H1 (cell line): ENCODE measurements at regions not wholly inside any gene's neighbourhood (a gene's known extent, or its start where the extent isn't known, plus 50 kb on each side); places are given as distances from the start of the nearest gene placed in this dataset.

Experiments used
- CTCF ChIA-PET: fragments of 300-600 bp; sonication (Branson Sonifier 250); formaldehyde crosslinking; loops from one replicate; lab custom pipeline; 2021; ENCODE audit not compliant: partially characterized antibody; lab: Charles Lee
- POLR2A ChIA-PET: fragments of 300-600 bp; sonication (Branson Sonifier 250); formaldehyde crosslinking; loops from one replicate; lab custom pipeline; 2021; ENCODE audit warnings: inconsistent platforms; ENCODE audit not compliant: partially characterized antibody; lab: Charles Lee
- DNase-seq, 2 experiments: peaks; one replicate each; pipeline versions ENCODE4 v3.0.0 to v3.0.0-alpha.2; 2010 to 2022; ENCODE audit warnings: low spot score in 2 of 2, low read depth in 1 of 2, mixed read lengths in 1 of 2
- FAIRE-seq: peaks from 2 replicates; lab custom pipeline; 2011; peaks lifted over from hg19 to GRCh38; lab: Jason Lieb, UNC
- H2AFZ ChIP-seq: 2 replicates; pipeline ENCODE4 v1.8.1; 2012; ENCODE audit warnings: low read length, inconsistent platforms
- H2AK5ac ChIP-seq: 2 replicates; pipeline ENCODE4 v1.6.1; 2013; ENCODE audit warnings: low read depth, low read length
- H2BK120ac ChIP-seq: replicated peaks from 2 replicates; pipeline ENCODE3; 2013; ENCODE audit warnings: low read depth, low read length, inconsistent platforms
- H2BK12ac ChIP-seq: 2 replicates; pipeline ENCODE4 v1.6.1; 2013; ENCODE audit warnings: low read depth, low read length
- H2BK15ac ChIP-seq: 2 replicates; pipeline ENCODE4 v1.6.1; 2013; ENCODE audit warnings: low read length
- H2BK20ac ChIP-seq: 2 replicates; pipeline ENCODE4 v1.6.1; 2013; ENCODE audit warnings: low read length
- H2BK5ac ChIP-seq: 2 replicates; pipeline ENCODE4 v1.6.1; 2013; ENCODE audit warnings: low read depth, low read length
- H3K14ac ChIP-seq: 2 replicates; pipeline ENCODE4 v1.6.1; 2013; ENCODE audit warnings: inconsistent platforms; ENCODE audit not compliant: insufficient read length
- H3K18ac ChIP-seq: 2 replicates; pipeline ENCODE4 v1.6.1; 2013; ENCODE audit warnings: low read length; ENCODE audit errors: extremely low read depth
- H3K23ac ChIP-seq: 2 replicates; pipeline ENCODE4 v1.6.1; 2013; ENCODE audit warnings: inconsistent platforms; ENCODE audit not compliant: insufficient read length
- H3K23me2 ChIP-seq: 2 replicates; pipeline ENCODE4 v1.6.1; 2013; ENCODE audit warnings: low read depth, low read length
- H3K27ac ChIP-seq: 2 replicates; pipeline ENCODE4 v1.6.1; 2011; ENCODE audit warnings: low read depth, low read length, inconsistent platforms
- H3K27me3 ChIP-seq, 4 experiments: replicated peaks in 1 of 4; 1 replicate in 1 of 4; 2 replicates in 3 of 4; pipeline versions ENCODE4 v1.6.1 to v1.8.1; 2011 to 2013; ENCODE audit warnings: low read length in 3 of 4, mild to moderate bottlenecking in 3 of 4, inconsistent platforms in 2 of 4, mixed read lengths in 2 of 4, moderate library complexity in 1 of 4; ENCODE audit not compliant: control insufficient read depth in 3 of 4, insufficient read depth in 3 of 4; ENCODE audit errors: extremely low read depth in 1 of 4
- H3K36me3 ChIP-seq, 4 experiments: 2 replicates each; pipeline versions ENCODE4 v1.6.1 to v1.8.1; 2011 to 2013; ENCODE audit warnings: mild to moderate bottlenecking in 4 of 4, low read length in 3 of 4, moderate library complexity in 2 of 4, control low read depth in 1 of 4, inconsistent platforms in 1 of 4; ENCODE audit not compliant: insufficient read depth in 4 of 4, control insufficient read depth in 2 of 4
- H3K4ac ChIP-seq: replicated peaks from 2 replicates; pipeline ENCODE3; 2013; ENCODE audit warnings: low read length, low read depth, mixed read lengths, inconsistent platforms; ENCODE audit not compliant: insufficient read length
- H3K4me1 ChIP-seq, 4 experiments: replicated peaks in 1 of 4; 1 replicate in 1 of 4; 2 replicates in 3 of 4; pipeline versions ENCODE4 v1.6.1 to v1.8.1; 2011 to 2013; ENCODE audit warnings: low read length in 3 of 4, inconsistent platforms in 2 of 4, mixed read lengths in 1 of 4; ENCODE audit not compliant: insufficient read depth in 4 of 4, control insufficient read depth in 3 of 4
- H3K4me2 ChIP-seq, 2 experiments: 2 replicates each; pipeline versions ENCODE4 v1.6.1 to v1.8.1; 2011 to 2013; ENCODE audit warnings: low read depth in 2 of 2, low read length in 2 of 2, control low read depth in 1 of 2, inconsistent platforms in 1 of 2, mild to moderate bottlenecking in 1 of 2; ENCODE audit not compliant: insufficient read depth in 1 of 2
- H3K4me3 ChIP-seq, 4 experiments: fragments of 200-600, 300-600 bp in 1 of 4; sonication (generic), shearing (Covaris generic), sonication (Bioruptor Twin) in 1 of 4; 2 replicates each; pipeline versions ENCODE4 v1.5.1 to v1.8.1; 2011 to 2016; ENCODE audit warnings: low read length in 4 of 4, low read depth in 3 of 4, control low read depth in 2 of 4, inconsistent platforms in 2 of 4, mild to moderate bottlenecking in 2 of 4, mixed read lengths in 1 of 4, moderate library complexity in 1 of 4; ENCODE audit not compliant: insufficient read depth in 2 of 4; ENCODE audit errors: extremely low read depth in 1 of 4
- H3K56ac ChIP-seq: replicated peaks from 2 replicates; pipeline ENCODE3; 2013; ENCODE audit warnings: low read depth, mild to moderate bottlenecking, mixed read lengths, low read length, inconsistent platforms; ENCODE audit not compliant: insufficient read length
- H3K79me1 ChIP-seq: 2 replicates; pipeline ENCODE4 v1.6.1; 2013; ENCODE audit warnings: low read depth, low read length, control low read depth
- H3K79me2 ChIP-seq, 2 experiments: 2 replicates each; pipeline versions ENCODE4 v1.6.1 to v1.8.1; 2012 to 2013; ENCODE audit warnings: low read length in 2 of 2, mild to moderate bottlenecking in 2 of 2, inconsistent platforms in 1 of 2; ENCODE audit not compliant: insufficient read depth in 2 of 2, control insufficient read depth in 1 of 2
- H3K9ac ChIP-seq, 4 experiments: replicated peaks in 1 of 4; 1 replicate in 1 of 4; 2 replicates in 3 of 4; pipeline versions ENCODE4 v1.6.1 to v1.8.1; 2011 to 2013; ENCODE audit warnings: low read depth in 3 of 4, low read length in 3 of 4, control low read depth in 2 of 4, mild to moderate bottlenecking in 2 of 4, moderate library complexity in 2 of 4, inconsistent platforms in 1 of 4; ENCODE audit errors: extremely low read depth in 1 of 4
- H3K9me3 ChIP-seq, 2 experiments: 2 replicates each; pipeline versions ENCODE4 v1.6.1 to v1.8.1; 2012 to 2013; ENCODE audit warnings: mild to moderate bottlenecking in 2 of 2, moderate library complexity in 2 of 2, control low read depth in 1 of 2, inconsistent platforms in 1 of 2, low read depth in 1 of 2, low read length in 1 of 2, mixed read lengths in 1 of 2; ENCODE audit not compliant: insufficient read depth in 2 of 2
- H4K20me1 ChIP-seq, 2 experiments: replicated peaks in 1 of 2; 2 replicates each; pipeline versions ENCODE3 to v1.8.1; 2011 to 2013; ENCODE audit warnings: inconsistent platforms in 2 of 2, low read length in 2 of 2, mild to moderate bottlenecking in 1 of 2; ENCODE audit not compliant: insufficient read depth in 2 of 2, control insufficient read depth in 1 of 2
- H4K5ac ChIP-seq: 2 replicates; pipeline ENCODE4 v1.6.1; 2013; ENCODE audit warnings: low read length, low read depth, mixed read lengths, inconsistent platforms; ENCODE audit not compliant: insufficient read length
- H4K8ac ChIP-seq: 2 replicates; pipeline ENCODE4 v1.8.0; 2013; ENCODE audit warnings: mild to moderate bottlenecking, moderate library complexity, low read length, inconsistent platforms; ENCODE audit not compliant: insufficient read depth; ENCODE audit errors: extremely low read depth
- H4K91ac ChIP-seq: replicated peaks from 2 replicates; pipeline ENCODE3; 2013; ENCODE audit warnings: low read length, mixed read lengths, inconsistent platforms; ENCODE audit not compliant: insufficient read length
- NANOG ChIP-seq: IDR thresholded peaks from 2 replicates; pipeline ENCODE4 v1.6.1; 2011; ENCODE audit warnings: low read length, low read depth, mild to moderate bottlenecking, inconsistent platforms; ENCODE audit not compliant: insufficient read depth, poor library complexity, severe bottlenecking
- NRF1 ChIP-seq: IDR thresholded peaks from 2 replicates; pipeline ENCODE4 v1.6.1; 2011; ENCODE audit warnings: mild to moderate bottlenecking, low read depth, low read length, improper control_type of control experiment
- SP1 ChIP-seq: IDR thresholded peaks from 2 replicates; pipeline ENCODE4 v1.6.1; 2011; ENCODE audit warnings: low read depth, low read length
- SP2 ChIP-seq: IDR thresholded peaks from 2 replicates; pipeline ENCODE4 v1.6.1; 2012; ENCODE audit warnings: mild to moderate bottlenecking, low read length, inconsistent platforms
- TF ChIP-seq, protein P1 (sequence below): IDR thresholded peaks from 2 replicates; pipeline ENCODE4 v1.6.1; 2011; ENCODE audit warnings: low read depth, mild to moderate bottlenecking, low read length; ENCODE audit not compliant: insufficient read depth

DNA sequence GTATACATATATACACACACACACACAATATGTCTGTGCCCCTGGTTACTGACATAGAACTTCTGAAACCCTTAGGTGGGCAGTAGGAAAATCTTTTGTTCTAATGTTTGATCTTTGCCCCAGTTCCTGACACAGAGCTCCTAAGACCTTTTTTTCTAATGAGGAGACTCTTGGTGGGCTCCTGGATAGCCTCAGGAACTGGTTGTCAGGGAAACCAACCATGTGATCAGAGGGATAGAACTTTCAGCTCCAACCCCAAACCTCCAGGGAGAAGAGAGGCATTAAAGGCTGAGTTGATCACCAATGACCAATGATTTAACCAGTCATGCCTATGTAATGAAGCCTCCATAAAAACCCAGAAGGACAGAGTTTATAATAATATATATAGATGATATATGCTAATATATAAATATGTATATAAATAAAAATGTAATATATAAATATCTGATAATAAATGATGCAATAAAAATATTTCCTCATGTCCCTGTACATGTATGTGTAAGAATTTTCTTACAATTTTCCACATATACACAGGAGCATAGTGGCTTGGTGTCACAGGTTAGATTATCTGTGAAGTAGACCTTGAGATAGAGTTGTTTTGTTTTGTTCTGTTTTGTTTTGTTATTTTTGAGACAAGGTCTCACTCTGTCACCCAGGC lies 93.3 kb downstream of the GPX5 start:
- Histone ChIP-seq H3K14ac (no peak overlapping the region), H3K23me2 (0 out of 2 replicates have a peak, but pooled peaks cover 2% of the 10 kb centered on the region), H4K91ac (no peak overlapping the region), H3K23ac (no peak overlapping the region), H2AFZ (no peak overlapping the region), H3K27me3 (peaks cover 0 to 6% (median 4%) of the 10 kb centered on the region in 4 experiments; a peak in 2 of 7 replicates), H2BK12ac (no peak overlapping the region), H3K4me2 (no peak overlapping the region), H3K36me3 (no peaks in the 10 kb centered on the region), H3K4me1 (no peaks in the 10 kb centered on the region; a peak in 3 of 7 replicates), H4K20me1 (no peaks in the 10 kb centered on the region), H4K8ac (no peak overlapping the region), H2AK5ac (no peak overlapping the region), H2BK20ac (no peak overlapping the region), H2BK5ac (no peak overlapping the region), H3K79me2 (no peaks in the 10 kb centered on the region), H3K9me3 (no peaks in the 10 kb centered on the region), H3K4me3 (no peak overlapping the region), H3K4ac (no peak overlapping the region), H4K5ac (no peak overlapping the region), H2BK15ac (no peak overlapping the region), H3K79me1 (no peaks in the 10 kb centered on the region), H3K9ac (no peak overlapping the region), H2BK120ac (no peak overlapping the region), H3K18ac (no peak overlapping the region), H3K56ac (no peak overlapping the region), H3K27ac (no peak overlapping the region)
- FAIRE-seq = no peak
- TF ChIP-seq NRF1 = no peak
- TF ChIP-seq NANOG = no peak
- no peak for TF ChIP-seq SP1
- TF ChIP-seq, protein P1, sequence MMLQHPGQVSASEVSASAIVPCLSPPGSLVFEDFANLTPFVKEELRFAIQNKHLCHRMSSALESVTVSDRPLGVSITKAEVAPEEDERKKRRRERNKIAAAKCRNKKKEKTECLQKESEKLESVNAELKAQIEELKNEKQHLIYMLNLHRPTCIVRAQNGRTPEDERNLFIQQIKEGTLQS = no peak
- TF ChIP-seq SP2 = no peak
- ChIA-PET CTCF (interaction anchor here (1.0 kb wide), 1 partner anchor 17 kb away, joined by 4 read pairs; no protein-coding TSS in a partner anchor), POLR2A (interaction anchor here (1.1 kb wide), 2 partner anchors 9 to 20 kb away, joined by 3 to 4 read pairs; no protein-coding TSS in a partner anchor)
- no peak for DNase-seq
